22Rv1 (cell line): ENCODE measurements at regions not wholly inside any gene's neighbourhood (a gene's known extent, or its start where the extent isn't known, plus 50 kb on each side); places are given as distances from the start of the nearest gene placed in this dataset.

Source experiments
- CTCF ChIP-seq: fragments of 450-650 bp; IDR thresholded peaks from 2 replicates; pipeline ENCODE4 v1.5.1; 2017; ENCODE audit warnings: mild to moderate bottlenecking
- ZFX ChIP-seq: fragments of 450-650 bp; IDR thresholded peaks from 2 replicates; pipeline ENCODE4 v1.6.1; 2017; ENCODE audit warnings: antibody characterized with exemption, borderline replicate concordance

- TF ChIP-seq CTCF (no peak), ZFX (no peak)
These were observed 282.4 kb downstream of the MZT1 start for GRCh38 chr13:72444999-72445398.
